ENCODE measurements at regions not wholly inside any gene's neighbourhood (a gene's known extent, or its start where the extent isn't known, plus 50 kb on each side); places are given as distances from the start of the nearest gene placed in this dataset.

- in situ Hi-C loops (cut with HindIII; ENCODE audit: low sequenced_read_pairs), result no loop called here
- H3K4me3 ChIP-seq (ENCODE audit: low read depth, low read length), result no peak overlapping the region
- no peak for TF ChIP-seq CTCF (IDR thresholded peaks at IDR 0.05; ENCODE audit: low read depth, low read length, missing control alignments)
- no peak for DNase-seq (ENCODE audit: low read depth)
Observed at GRCh38 chr2:17086990-17087389, 421.4 kb upstream of the CYRIA start.

- no peak for TF ChIP-seq CTCF (IDR thresholded peaks at IDR 0.05; ENCODE audit: low read depth, low read length, missing control alignments)
- in situ Hi-C loops (cut with HindIII; ENCODE audit: low sequenced_read_pairs), result no loop called here
- H3K4me3 ChIP-seq (ENCODE audit: low read depth, low read length), result no peak overlapping the region
- DNase-seq (ENCODE audit: low read depth), result no peak
Observed at GRCh38 chr2:17085546-17086202, 420.0 kb upstream of the CYRIA start.

GRCh38 chr2:17084877-17085276 is 419.2 kb upstream of the CYRIA start:
- in situ Hi-C loops (cut with HindIII; ENCODE audit: low sequenced_read_pairs), result no loop called here

GRCh38 chr2:17083902-17084301 is 418.3 kb upstream of the CYRIA start:
- no peak for TF ChIP-seq CTCF (IDR thresholded peaks at IDR 0.05; ENCODE audit: low read depth, low read length, missing control alignments)
- in situ Hi-C loops (cut with HindIII; ENCODE audit: low sequenced_read_pairs), result no loop called here
- no peak overlapping the region for H3K4me3 ChIP-seq (ENCODE audit: low read depth, low read length)
- DNase-seq (ENCODE audit: low read depth), result peak; percentile 76

More at GRCh38 chr2:17084877-17085276, 419.2 kb upstream of the CYRIA start:
- no peak for TF ChIP-seq CTCF (IDR thresholded peaks at IDR 0.05; ENCODE audit: low read depth, low read length, missing control alignments)
- no peak overlapping the region for H3K4me3 ChIP-seq (ENCODE audit: low read depth, low read length)
- DNase-seq (ENCODE audit: low read depth), result no peak

- TF ChIP-seq CTCF (IDR thresholded peaks at IDR 0.05; ENCODE audit: low read depth, low read length, missing control alignments), result no peak
- no peak overlapping the region for H3K4me3 ChIP-seq (ENCODE audit: low read depth, low read length)
- in situ Hi-C loops (cut with HindIII; ENCODE audit: low sequenced_read_pairs), result no loop called here
- DNase-seq (ENCODE audit: low read depth), result no peak
Observed at GRCh38 chr2:17079262-17079661, 413.6 kb upstream of the CYRIA start.

GRCh38 chr2:17076533-17076932 is 410.9 kb upstream of the CYRIA start:
- in situ Hi-C loops (cut with HindIII; ENCODE audit: low sequenced_read_pairs), result no loop called here
- no peak for DNase-seq (ENCODE audit: low read depth)
- no peak for TF ChIP-seq CTCF (IDR thresholded peaks at IDR 0.05; ENCODE audit: low read depth, low read length, missing control alignments)
- H3K4me3 ChIP-seq (ENCODE audit: low read depth, low read length), result no peak overlapping the region
